Epidermal melanocyte (primary cell): ENCODE measurements at regions not wholly inside any gene's neighbourhood (a gene's known extent, or its start where the extent isn't known, plus 50 kb on each side); places are given as distances from the start of the nearest gene placed in this dataset.
"Not testable (repeated sequence)": the region's sequence is repeated elsewhere in the genome, so short reads cannot be mapped to it uniquely, and the experiment has no call there.

Experiments
- DNase-seq: peaks from one replicate; pipeline ENCODE4 v3.0.0; 2011; ENCODE audit warnings: low spot score; ENCODE audit not compliant: insufficient read length

GRCh38 chr18:14460364-14460763, 83.0 kb downstream of the POTEC start:
- not testable (repeated sequence) for DNase-seq

GRCh38 chr18:14459826-14460225, 83.6 kb downstream of the POTEC start:
- not testable (repeated sequence) for DNase-seq

GRCh38 chr18:14458009-14458945, 85.1 kb downstream of the POTEC start:
- not testable (repeated sequence) for DNase-seq

GRCh38 chr18:14450637-14451009, 92.8 kb downstream of the POTEC start:
- not testable (repeated sequence) for DNase-seq

GRCh38 chr18:14449995-14450636, 93.3 kb downstream of the POTEC start:
- DNase-seq, result not testable (repeated sequence)

- DNase-seq, result not testable (repeated sequence)
Observed at GRCh38 chr18:14449062-14449461, 94.3 kb downstream of the POTEC start.

GRCh38 chr18:14447715-14448114, 95.7 kb downstream of the POTEC start:
- DNase-seq, result not testable (repeated sequence)

GRCh38 chr18:14435460-14435859, 107.9 kb downstream of the POTEC start:
- DNase-seq, result not testable (repeated sequence)

GRCh38 chr18:14432371-14432770, 111.0 kb downstream of the POTEC start:
- not testable (repeated sequence) for DNase-seq

GRCh38 chr18:14431031-14431521, 112.3 kb downstream of the POTEC start:
- peak; percentile 3 for DNase-seq

- DNase-seq, result not testable (repeated sequence)
Observed at GRCh38 chr18:14415806-14416205, 127.6 kb downstream of the POTEC start.

- DNase-seq, result not testable (repeated sequence)
Observed at GRCh38 chr18:14415399-14415798, 128.0 kb downstream of the POTEC start.

GRCh38 chr18:14395533-14395932, 147.9 kb downstream of the POTEC start:
- DNase-seq, result not testable (repeated sequence)

GRCh38 chr18:14393563-14394103, 149.8 kb downstream of the POTEC start:
- DNase-seq, result not testable (repeated sequence)

- not testable (repeated sequence) for DNase-seq
Observed at GRCh38 chr18:14392604-14393003, 150.8 kb downstream of the POTEC start.

- not testable (repeated sequence) for DNase-seq
Observed at GRCh38 chr18:14384961-14385360, 158.4 kb downstream of the POTEC start.

- DNase-seq, result not testable (repeated sequence)
Observed at GRCh38 chr18:14382666-14383065, 160.7 kb downstream of the POTEC start.

- DNase-seq, result not testable (repeated sequence)
Observed at GRCh38 chr18:14379489-14379888, 163.9 kb downstream of the POTEC start.

GRCh38 chr18:14378376-14378775, 165.0 kb downstream of the POTEC start:
- not testable (repeated sequence) for DNase-seq

- not testable (repeated sequence) for DNase-seq
Observed at GRCh38 chr18:14361346-14361745, 182.1 kb downstream of the POTEC start.

GRCh38 chr18:14357553-14358297, 185.7 kb downstream of the POTEC start:
- not testable (repeated sequence) for DNase-seq
